ENCODE measurements at regions not wholly inside any gene's neighbourhood (a gene's known extent, or its start where the extent isn't known, plus 50 kb on each side); places are given as distances from the start of the nearest gene placed in this dataset.

GRCh38 chr10:83301732-83302131, 837.6 kb upstream of the GHITM start:
- TF ChIP-seq CTCF (IDR thresholded peaks at IDR 0.05; ENCODE audit: insufficient read depth, low read length, poor library complexity, severe bottlenecking) (no peak), EZH2phosphoT487 (conservative IDR thresholded peaks at IDR 0.05; ENCODE audit: low read length) (no peak)

Data from SU-DHL-6 (cell line).